Gastroesophageal sphincter (tissue), 4 donors: ENCODE measurements at regions not wholly inside any gene's neighbourhood (a gene's known extent, or its start where the extent isn't known, plus 50 kb on each side); places are given as distances from the start of the nearest gene placed in this dataset.

Experiments used
- ATAC-seq: fragments of 150-250 bp; one replicate; pipeline ENCODE4 v1.9.1; 2016; ENCODE audit warnings: mild to moderate bottlenecking, moderate library complexity
- H3K27ac ChIP-seq, 4 donors: fragments of 200-600 bp; sonication (generic) in 3 of 4; 1 replicate in 3 of 4; 2 replicates in 1 of 4; pipeline ENCODE4 v1.5.1; 2016 to 2019
- H3K27me3 ChIP-seq: fragments of 200-600 bp; sonication (generic); one replicate; pipeline ENCODE4 v1.5.1; 2019
- H3K36me3 ChIP-seq, 2 donors: fragments of 200-600 bp; sonication (generic); one replicate each; pipeline ENCODE4 v1.5.1; 2019; ENCODE audit warnings: control low read depth in 1 of 2
- H3K4me1 ChIP-seq, 3 donors: fragments of 200-600 bp; sonication (generic); 1 replicate in 2 of 3; 2 replicates in 1 of 3; pipeline ENCODE4 v1.5.1; 2016 to 2019; ENCODE audit warnings: control low read depth in 2 of 3
- H3K4me3 ChIP-seq, 2 donors: fragments of 200-600 bp; sonication (generic); one replicate each; pipeline ENCODE4 v1.5.1; 2019; ENCODE audit warnings: mild to moderate bottlenecking in 1 of 2, moderate library complexity in 1 of 2
- H3K9me3 ChIP-seq, 3 donors: fragments of 200-600 bp; sonication (generic); one replicate each; pipeline ENCODE4 v1.5.1; 2017 to 2019; ENCODE audit warnings: control low read depth in 2 of 3
- EP300 ChIP-seq: sonication (generic); formaldehyde crosslinking; IDR thresholded peaks from one replicate; pipeline ENCODE4 v1.6.1; 2017; ENCODE audit warnings: antibody characterized with exemption, mild to moderate bottlenecking
- POLR2A ChIP-seq, 2 donors: fragments of 450-650 bp; IDR thresholded peaks; one replicate each; pipeline ENCODE4 v1.6.1; 2017; ENCODE audit warnings: antibody characterized with exemption in 2 of 2, mild to moderate bottlenecking in 2 of 2, moderate library complexity in 1 of 2
- POLR2AphosphoS5 ChIP-seq: sonication (generic); formaldehyde crosslinking; IDR thresholded peaks from one replicate; pipeline ENCODE4 v1.6.1; 2017; ENCODE audit warnings: antibody characterized with exemption
- WGBS, 2 donors: methylation state at CpG; one replicate each; pipeline ENCODE4 v1.1.5; 2018; ENCODE audit warnings: low coverage in 1 of 2; 5-methylcytosine and 5-hydroxymethylcytosine counted together
- TF ChIP-seq, protein P1 (sequence below), 4 experiments: fragments of 200-600 bp in 2 of 4; fragments of 450-650 bp in 2 of 4; sonication (generic) in 1 of 4; IDR thresholded peaks; one replicate each; pipeline ENCODE4 v1.5.1; 2017 to 2019; ENCODE audit warnings: antibody characterized with exemption in 4 of 4, mild to moderate bottlenecking in 2 of 4, moderate library complexity in 2 of 4

DNA sequence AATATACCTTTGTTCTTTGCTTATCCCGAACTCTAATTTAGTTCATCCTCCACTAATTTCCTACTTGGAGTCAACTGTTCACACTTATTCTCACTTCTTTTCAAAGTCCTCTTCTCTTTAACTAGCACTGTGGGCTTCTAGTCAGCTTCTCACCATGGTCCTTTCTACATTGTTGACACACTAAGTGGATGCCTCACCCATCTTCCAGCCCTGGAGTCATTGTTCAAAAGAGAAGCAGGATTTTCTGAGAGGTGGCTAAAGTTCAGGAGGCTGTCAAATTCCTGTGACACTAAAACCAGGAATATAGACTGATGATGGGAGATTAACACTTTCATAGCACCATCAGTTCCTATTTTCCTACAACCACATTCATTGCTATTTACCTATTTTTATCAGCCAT is 99.3 kb downstream of the PHLDA1 start:
- Histone ChIP-seq H3K27ac (no peak overlapping the region), H3K4me1 (peaks cover 0 to 6% (median 0%) of the 10 kb centered on the region in 3 donors), H3K36me3 (no peaks in the 10 kb centered on the region), H3K9me3 (no peaks in the 10 kb centered on the region), H3K4me3 (no peak overlapping the region), H3K27me3 (no peaks in the 10 kb centered on the region)
- no peak for ATAC-seq
- no peak for TF ChIP-seq EP300
- TF ChIP-seq POLR2A (IDR thresholded peaks at IDR 0.05), result no peak
- TF ChIP-seq POLR2AphosphoS5, result no peak
- TF ChIP-seq, protein P1, sequence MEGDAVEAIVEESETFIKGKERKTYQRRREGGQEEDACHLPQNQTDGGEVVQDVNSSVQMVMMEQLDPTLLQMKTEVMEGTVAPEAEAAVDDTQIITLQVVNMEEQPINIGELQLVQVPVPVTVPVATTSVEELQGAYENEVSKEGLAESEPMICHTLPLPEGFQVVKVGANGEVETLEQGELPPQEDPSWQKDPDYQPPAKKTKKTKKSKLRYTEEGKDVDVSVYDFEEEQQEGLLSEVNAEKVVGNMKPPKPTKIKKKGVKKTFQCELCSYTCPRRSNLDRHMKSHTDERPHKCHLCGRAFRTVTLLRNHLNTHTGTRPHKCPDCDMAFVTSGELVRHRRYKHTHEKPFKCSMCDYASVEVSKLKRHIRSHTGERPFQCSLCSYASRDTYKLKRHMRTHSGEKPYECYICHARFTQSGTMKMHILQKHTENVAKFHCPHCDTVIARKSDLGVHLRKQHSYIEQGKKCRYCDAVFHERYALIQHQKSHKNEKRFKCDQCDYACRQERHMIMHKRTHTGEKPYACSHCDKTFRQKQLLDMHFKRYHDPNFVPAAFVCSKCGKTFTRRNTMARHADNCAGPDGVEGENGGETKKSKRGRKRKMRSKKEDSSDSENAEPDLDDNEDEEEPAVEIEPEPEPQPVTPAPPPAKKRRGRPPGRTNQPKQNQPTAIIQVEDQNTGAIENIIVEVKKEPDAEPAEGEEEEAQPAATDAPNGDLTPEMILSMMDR (IDR thresholded peaks at IDR 0.05), result no peak
- WGBS, 2 donors, result 83 to 89% methylated on average over 1 of the region's 1 CpG

DNA sequence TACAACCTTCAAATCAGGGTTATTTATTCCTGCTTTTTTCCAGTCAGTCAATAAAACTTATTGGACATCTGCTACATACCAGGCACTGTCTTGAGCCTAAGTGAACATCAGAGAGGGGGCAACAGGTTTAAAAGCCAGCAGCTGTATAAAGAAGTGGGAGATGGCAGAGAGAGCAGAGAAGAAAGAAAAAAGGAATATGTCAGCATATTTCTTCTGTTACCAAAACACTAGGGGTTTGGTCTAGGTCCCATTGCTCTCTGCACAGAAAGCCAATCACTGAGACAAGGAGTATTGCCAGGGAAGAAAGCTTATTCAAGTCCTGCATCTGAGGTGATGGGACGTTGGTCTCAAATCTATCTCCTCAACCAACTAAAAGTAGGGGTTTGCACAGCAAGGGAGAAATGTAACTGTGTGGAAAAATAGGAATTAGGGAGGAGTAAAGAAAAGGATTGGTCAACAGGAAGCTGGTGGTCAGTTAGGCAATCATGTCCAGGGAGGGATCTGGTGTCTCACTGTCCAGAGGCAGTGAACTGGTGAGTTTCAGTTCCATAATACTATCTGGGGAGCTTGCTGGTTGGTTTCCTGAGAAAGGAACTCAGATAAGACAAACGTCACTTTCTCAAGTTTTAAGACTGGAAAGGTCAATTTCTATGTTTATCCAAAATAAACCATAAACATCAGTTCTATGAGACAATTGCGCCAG is 107.5 kb downstream of the PHLDA1 start:
- WGBS, 2 donors, result 91 to 94% methylated on average over 3 of the region's 3 CpGs
- no peak overlapping the region for H3K4me3 ChIP-seq
- ATAC-seq, result no peak
- no peak overlapping the region for H3K27ac ChIP-seq
- H3K36me3 ChIP-seq, result no peaks in the 10 kb centered on the region
- H3K4me1 ChIP-seq, result no peaks in the 10 kb centered on the region
- no peaks in the 10 kb centered on the region for H3K27me3 ChIP-seq
- peaks cover 0 to 11% (median 0%) of the 10 kb centered on the region in 3 donors for H3K9me3 ChIP-seq
- no peak for TF ChIP-seq POLR2AphosphoS5
- TF ChIP-seq, protein P1 (IDR thresholded peaks at IDR 0.05), result no peak
- TF ChIP-seq POLR2A (IDR thresholded peaks at IDR 0.05), result no peak
- TF ChIP-seq EP300, result no peak

DNA sequence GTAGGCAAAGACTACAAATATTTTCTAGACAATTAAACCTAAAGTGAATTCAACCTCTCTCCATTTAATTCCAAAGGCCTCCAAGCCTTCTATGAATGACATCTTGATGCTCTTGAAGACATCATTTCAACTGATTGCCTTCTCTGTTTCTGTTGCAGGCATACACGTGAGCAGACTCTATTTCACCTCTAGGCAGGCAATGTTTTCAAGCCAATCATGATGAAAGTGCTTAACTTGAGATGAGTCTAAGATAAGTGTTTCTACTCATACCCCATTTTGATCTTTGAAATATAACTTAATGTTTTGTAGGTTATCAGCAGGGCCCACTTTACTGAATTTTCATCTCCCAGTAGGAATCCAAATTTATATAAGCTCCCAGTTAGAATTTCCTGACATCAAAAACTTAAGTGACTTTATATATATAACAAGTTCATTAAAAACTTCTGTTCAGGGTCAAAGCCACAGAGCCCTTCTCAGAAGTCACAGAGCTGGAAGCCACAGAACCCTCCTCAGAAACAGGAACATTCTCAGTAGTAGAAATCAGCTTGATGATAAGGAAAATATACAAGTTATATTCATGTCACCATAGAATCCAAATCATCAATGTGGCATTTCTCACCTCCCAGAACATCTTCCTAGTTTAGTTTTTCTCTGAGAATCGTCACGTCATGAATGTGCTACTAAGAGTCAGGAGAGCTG is 108.5 kb downstream of the PHLDA1 start:
- no peak overlapping the region for H3K27ac ChIP-seq
- TF ChIP-seq, protein P1 (IDR thresholded peaks at IDR 0.05), result no peak
- no peak for TF ChIP-seq POLR2AphosphoS5
- no peak for TF ChIP-seq POLR2A (IDR thresholded peaks at IDR 0.05)
- TF ChIP-seq EP300, result no peak
- H3K4me1 ChIP-seq, result no peaks in the 10 kb centered on the region
- no peak for ATAC-seq
- H3K36me3 ChIP-seq, result no peaks in the 10 kb centered on the region
- H3K9me3 ChIP-seq, result peaks cover 0 to 11% (median 0%) of the 10 kb centered on the region in 3 donors
- 91 to 93% methylated on average over 3 of the region's 3 CpGs for WGBS, 2 donors
- no peaks in the 10 kb centered on the region for H3K27me3 ChIP-seq
- H3K4me3 ChIP-seq, result no peak overlapping the region

DNA sequence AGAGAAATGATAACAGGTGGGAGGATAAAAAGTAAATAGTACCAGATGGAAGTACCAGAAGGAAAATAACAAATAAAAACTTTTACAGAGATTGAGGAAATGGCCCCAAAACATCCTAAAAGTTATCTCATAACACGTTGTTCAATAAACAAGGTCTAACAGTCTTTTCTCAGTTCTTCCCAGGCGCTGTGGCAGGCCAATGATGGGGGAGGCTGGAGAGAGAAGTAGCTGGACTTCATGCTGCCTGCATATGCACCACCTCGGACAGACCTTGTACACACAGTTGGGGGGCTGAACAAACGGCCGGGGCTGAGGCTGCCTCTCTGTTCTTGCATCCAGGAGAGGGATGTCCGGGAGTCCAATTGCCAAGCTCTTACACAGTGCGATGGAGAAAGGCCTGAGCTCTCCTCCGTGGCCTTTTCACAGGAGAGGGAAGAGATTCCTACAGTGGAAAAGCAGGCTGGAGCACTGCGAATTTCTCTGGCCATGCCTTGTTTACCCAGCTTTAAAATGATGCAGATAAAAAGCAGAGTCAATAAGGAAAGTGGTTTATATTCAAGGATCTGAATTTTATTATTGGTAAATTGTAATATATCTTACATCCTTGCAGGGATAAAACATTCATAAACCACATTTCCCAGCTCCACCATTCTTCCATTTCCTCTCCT is 109.8 kb downstream of the PHLDA1 start:
- no peaks in the 10 kb centered on the region for H3K4me1 ChIP-seq
- no peak overlapping the region for H3K27ac ChIP-seq
- H3K36me3 ChIP-seq, result no peaks in the 10 kb centered on the region
- H3K4me3 ChIP-seq, result no peak overlapping the region
- no peaks in the 10 kb centered on the region for H3K27me3 ChIP-seq
- TF ChIP-seq, protein P1 (IDR thresholded peaks at IDR 0.05), result no peak
- TF ChIP-seq POLR2A (IDR thresholded peaks at IDR 0.05) (no peak), EP300 (no peak), POLR2AphosphoS5 (no peak)
- H3K9me3 ChIP-seq, result peaks cover 0 to 11% (median 0%) of the 10 kb centered on the region in 3 donors
- ATAC-seq, result no peak
- WGBS, 2 donors, result 84 to 85% methylated on average over 6 to 9 of the region's 9 CpGs
